HAP-1 (cell line): ENCODE measurements at regions not wholly inside any gene's neighbourhood (a gene's known extent, or its start where the extent isn't known, plus 50 kb on each side); places are given as distances from the start of the nearest gene placed in this dataset.

Experiments
- DNase-seq, 2 experiments: peaks; one replicate each; pipeline ENCODE4 v3.0.0-alpha.2; 2016 to 2020; ENCODE audit warnings: low spot score in 2 of 2
- H3K27me3 ChIP-seq: fragments of 250-450 bp; sonication (Bioruptor Pico); 2 replicates; pipeline ENCODE4 v1.5.1; 2020; ENCODE audit warnings: low read depth, mild to moderate bottlenecking, moderate library complexity
- H3K36me3 ChIP-seq: fragments of 250-450 bp; sonication (Bioruptor Pico); replicated peaks from 2 replicates; pipeline ENCODE4 v1.5.1; 2020; ENCODE audit warnings: mild to moderate bottlenecking
- H3K4me1 ChIP-seq: fragments of 250-450 bp; sonication (Bioruptor Pico); 2 replicates; pipeline ENCODE4 v1.5.1; 2020; ENCODE audit warnings: mild to moderate bottlenecking
- H3K4me3 ChIP-seq: fragments of 250-450 bp; sonication (Bioruptor Pico); 2 replicates; pipeline ENCODE4 v1.5.1; 2020; ENCODE audit warnings: mild to moderate bottlenecking, moderate library complexity
- H3K9me3 ChIP-seq: fragments of 250-450 bp; sonication (Bioruptor Pico); 2 replicates; pipeline ENCODE4 v1.5.1; 2020; ENCODE audit warnings: mild to moderate bottlenecking, moderate library complexity
- in situ Hi-C: fragments of 300-500 bp; cut with MboI; formaldehyde crosslinking; loops from 3 replicates; pipeline ENCODE4 v1.14.3; 2020; ENCODE audit warnings: low sequenced_read_pairs, inconsistent platforms, mixed read lengths

DNA sequence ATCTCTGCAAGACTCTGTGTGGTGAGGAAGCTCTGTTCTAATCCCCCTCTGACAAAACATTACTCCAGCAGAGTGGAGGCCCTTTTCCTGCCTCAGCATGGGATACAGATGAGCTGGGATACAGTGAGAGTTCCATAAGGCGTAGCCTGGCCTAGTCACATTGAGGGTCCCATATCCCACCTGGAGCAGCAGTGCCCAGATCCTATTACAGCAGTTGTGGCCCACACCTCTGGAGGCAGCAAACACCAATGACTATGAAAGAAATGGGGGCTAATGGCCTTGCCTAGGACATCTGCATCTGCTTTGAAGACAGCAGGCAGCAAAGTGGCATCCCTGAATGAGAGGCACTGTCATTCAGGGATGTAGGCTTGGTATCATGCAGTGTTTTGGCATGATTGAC, 534.5 kb downstream of the TDRD15 start:
- Histone ChIP-seq H3K4me1 (no peaks in the 10 kb centered on the region), H3K9me3 (no peaks in the 10 kb centered on the region), H3K36me3 (no peaks in the 10 kb centered on the region), H3K4me3 (no peak overlapping the region), H3K27me3 (no peaks in the 10 kb centered on the region)
- no peak for DNase-seq
- in situ Hi-C loops: no loop called here

DNA sequence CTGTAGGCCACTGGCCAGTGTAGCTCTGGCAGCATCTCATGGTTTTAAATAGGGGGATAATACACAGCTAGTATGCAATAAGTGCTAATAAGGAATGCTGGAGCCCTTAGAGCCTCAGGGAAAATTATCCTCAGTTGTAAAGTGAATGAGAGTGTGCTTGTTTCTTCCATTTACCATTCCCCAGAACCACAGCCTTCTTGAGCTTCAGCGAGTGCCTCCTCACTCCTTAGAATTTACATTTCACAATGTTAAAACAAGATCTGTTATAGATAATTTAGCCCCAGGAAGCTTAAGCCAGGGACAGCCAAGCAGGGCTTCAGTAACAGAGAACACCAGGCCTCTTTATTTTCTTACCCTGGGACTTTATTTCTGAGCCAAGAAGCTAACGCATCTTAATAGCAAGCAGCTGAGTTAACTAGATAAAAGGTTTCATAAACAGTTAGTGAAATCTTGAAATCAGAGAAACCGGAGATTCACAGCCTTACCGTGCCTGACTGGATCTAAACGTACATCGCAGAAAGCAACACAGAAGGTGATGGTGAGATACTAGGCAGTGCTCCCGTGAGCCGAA, 535.2 kb downstream of the TDRD15 start:
- Histone ChIP-seq H3K36me3 (no peaks in the 10 kb centered on the region), H3K4me1 (no peaks in the 10 kb centered on the region), H3K9me3 (no peaks in the 10 kb centered on the region), H3K4me3 (no peak overlapping the region), H3K27me3 (no peaks in the 10 kb centered on the region)
- no peak for DNase-seq
- in situ Hi-C loops: no loop called here

DNA sequence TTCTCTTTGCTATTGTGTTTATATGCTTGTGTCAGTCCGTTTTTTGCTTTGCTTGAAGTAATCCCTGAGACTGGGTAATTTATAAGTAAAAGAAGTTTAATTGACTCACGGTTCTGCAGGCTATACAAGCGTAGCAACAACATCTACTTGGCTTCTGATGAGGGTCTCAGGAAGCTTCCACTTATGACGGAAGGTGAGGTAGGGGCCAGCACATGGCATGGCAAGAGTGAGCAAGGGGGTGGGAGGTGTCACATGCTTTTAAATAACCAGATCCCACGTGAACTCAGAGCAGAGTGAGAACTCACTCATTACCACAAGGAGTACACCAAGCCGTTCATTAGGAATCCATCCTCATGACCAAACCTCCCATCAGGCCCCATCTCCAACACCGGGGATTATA, 540.3 kb downstream of the TDRD15 start:
- in situ Hi-C loops: no loop called here
- no peaks in the 10 kb centered on the region for H3K4me1 ChIP-seq
- no peak overlapping the region for H3K4me3 ChIP-seq
- no peaks in the 10 kb centered on the region for H3K27me3 ChIP-seq
- no peaks in the 10 kb centered on the region for H3K9me3 ChIP-seq
- H3K36me3 ChIP-seq: no peaks in the 10 kb centered on the region
- no peak for DNase-seq

DNA sequence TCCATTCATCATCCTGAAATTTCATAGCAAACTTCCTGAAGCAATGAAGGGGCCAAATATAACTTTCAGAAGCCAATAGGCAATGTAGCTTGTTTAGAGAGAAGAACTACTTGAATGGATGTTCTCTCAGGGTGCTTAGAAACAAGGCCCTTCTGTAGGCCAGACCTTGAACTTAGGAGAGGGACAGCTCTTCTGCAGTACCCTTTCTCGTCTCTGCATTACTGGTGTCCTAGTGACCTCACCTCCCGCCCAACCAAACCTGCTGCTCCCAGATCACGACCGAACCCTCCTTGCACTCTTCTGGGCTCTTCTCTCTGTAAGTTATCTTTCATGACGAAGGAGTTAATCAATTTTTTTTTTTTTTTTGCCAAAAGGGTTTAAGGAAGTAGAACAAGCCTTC, 543.9 kb downstream of the TDRD15 start:
- DNase-seq: no peak
- H3K9me3 ChIP-seq: no peaks in the 10 kb centered on the region
- H3K4me1 ChIP-seq: no peaks in the 10 kb centered on the region
- in situ Hi-C loops: no loop called here
- H3K36me3 ChIP-seq: no peaks in the 10 kb centered on the region
- H3K27me3 ChIP-seq: no peaks in the 10 kb centered on the region
- no peak overlapping the region for H3K4me3 ChIP-seq

- Histone ChIP-seq H3K36me3 (no peaks in the 10 kb centered on the region), H3K4me1 (no peaks in the 10 kb centered on the region), H3K27me3 (no peaks in the 10 kb centered on the region), H3K4me3 (no peak overlapping the region), H3K9me3 (no peaks in the 10 kb centered on the region)
- DNase-seq: no peak
- in situ Hi-C loops: no loop called here
Observed at GRCh38 chr2:21668078-21668710, 544.4 kb downstream of the TDRD15 start.

DNA sequence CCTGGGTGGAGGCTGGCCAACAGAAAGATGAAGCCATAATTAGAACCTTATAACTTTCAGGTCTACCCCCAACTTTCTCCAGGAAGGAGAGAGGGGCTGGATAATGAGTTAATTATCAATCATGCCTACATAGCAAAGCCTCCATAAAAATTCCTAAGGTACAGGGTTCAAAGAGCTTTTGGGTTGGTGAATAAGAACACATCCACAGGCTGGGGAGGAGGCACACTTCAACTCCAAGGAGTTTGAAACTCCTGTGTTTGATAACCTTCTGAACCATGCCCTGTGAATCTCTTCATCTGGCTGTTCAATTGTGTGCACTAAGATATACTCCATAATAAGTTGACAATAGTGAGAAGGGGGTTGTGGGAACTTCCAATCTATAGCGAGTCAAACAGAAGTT, 552.3 kb downstream of the TDRD15 start:
- DNase-seq: no peak
- no peaks in the 10 kb centered on the region for H3K9me3 ChIP-seq
- no peaks in the 10 kb centered on the region for H3K36me3 ChIP-seq
- no peak overlapping the region for H3K4me3 ChIP-seq
- no peaks in the 10 kb centered on the region for H3K4me1 ChIP-seq
- H3K27me3 ChIP-seq: no peaks in the 10 kb centered on the region
- in situ Hi-C loops: no loop called here

GRCh38 chr2:21676676-21677075, 552.9 kb downstream of the TDRD15 start:
- in situ Hi-C loops: no loop called here
- no peaks in the 10 kb centered on the region for H3K27me3 ChIP-seq
- H3K36me3 ChIP-seq: no peaks in the 10 kb centered on the region
- no peaks in the 10 kb centered on the region for H3K4me1 ChIP-seq
- no peaks in the 10 kb centered on the region for H3K9me3 ChIP-seq
- no peak for DNase-seq
- no peak overlapping the region for H3K4me3 ChIP-seq

- H3K4me3 ChIP-seq: no peak overlapping the region
- in situ Hi-C loops: no loop called here
Observed at GRCh38 chr2:21683838-21684237, 560.1 kb downstream of the TDRD15 start.

GRCh38 chr2:21687589-21687988, 563.8 kb downstream of the TDRD15 start:
- no peaks in the 10 kb centered on the region for H3K27me3 ChIP-seq
- no peaks in the 10 kb centered on the region for H3K9me3 ChIP-seq
- DNase-seq: no peak
- in situ Hi-C loops: no loop called here
- H3K4me1 ChIP-seq: no peaks in the 10 kb centered on the region
- no peak overlapping the region for H3K4me3 ChIP-seq
- no peaks in the 10 kb centered on the region for H3K36me3 ChIP-seq

More at GRCh38 chr2:21683838-21684237, 560.1 kb downstream of the TDRD15 start:
- no peak for DNase-seq
- Histone ChIP-seq H3K27me3 (no peaks in the 10 kb centered on the region), H3K36me3 (no peaks in the 10 kb centered on the region), H3K9me3 (no peaks in the 10 kb centered on the region), H3K4me1 (no peaks in the 10 kb centered on the region)

DNA sequence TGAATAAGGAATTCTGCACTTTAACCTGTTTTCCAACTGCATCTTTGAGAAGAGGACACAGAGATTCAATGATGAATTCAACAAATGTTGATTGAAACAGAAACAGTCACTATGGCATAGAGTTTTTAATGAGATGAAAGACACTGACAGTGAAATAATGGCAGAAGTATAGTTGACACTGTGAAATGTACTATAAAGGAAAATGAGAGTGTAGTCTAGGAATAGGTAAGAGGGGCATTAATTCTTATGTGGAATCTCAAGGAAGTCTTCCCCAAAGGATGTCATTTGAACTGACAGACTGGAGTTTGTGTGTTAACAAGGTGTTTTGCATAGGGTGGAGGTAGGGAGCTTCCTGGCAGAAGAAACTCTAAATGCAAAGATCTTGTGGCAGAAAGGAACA, 566.2 kb downstream of the TDRD15 start:
- no peak for DNase-seq
- Histone ChIP-seq H3K4me3 (no peak overlapping the region), H3K9me3 (no peaks in the 10 kb centered on the region), H3K27me3 (no peaks in the 10 kb centered on the region), H3K4me1 (no peaks in the 10 kb centered on the region), H3K36me3 (no peaks in the 10 kb centered on the region)
- in situ Hi-C loops: no loop called here

- H3K4me1 ChIP-seq: no peaks in the 10 kb centered on the region
- no peak overlapping the region for H3K4me3 ChIP-seq
- in situ Hi-C loops: no loop called here
- no peaks in the 10 kb centered on the region for H3K36me3 ChIP-seq
- H3K27me3 ChIP-seq: no peaks in the 10 kb centered on the region
- no peak for DNase-seq
- H3K9me3 ChIP-seq: no peaks in the 10 kb centered on the region
Observed at GRCh38 chr2:21693081-21693480, 569.3 kb downstream of the TDRD15 start.

DNA sequence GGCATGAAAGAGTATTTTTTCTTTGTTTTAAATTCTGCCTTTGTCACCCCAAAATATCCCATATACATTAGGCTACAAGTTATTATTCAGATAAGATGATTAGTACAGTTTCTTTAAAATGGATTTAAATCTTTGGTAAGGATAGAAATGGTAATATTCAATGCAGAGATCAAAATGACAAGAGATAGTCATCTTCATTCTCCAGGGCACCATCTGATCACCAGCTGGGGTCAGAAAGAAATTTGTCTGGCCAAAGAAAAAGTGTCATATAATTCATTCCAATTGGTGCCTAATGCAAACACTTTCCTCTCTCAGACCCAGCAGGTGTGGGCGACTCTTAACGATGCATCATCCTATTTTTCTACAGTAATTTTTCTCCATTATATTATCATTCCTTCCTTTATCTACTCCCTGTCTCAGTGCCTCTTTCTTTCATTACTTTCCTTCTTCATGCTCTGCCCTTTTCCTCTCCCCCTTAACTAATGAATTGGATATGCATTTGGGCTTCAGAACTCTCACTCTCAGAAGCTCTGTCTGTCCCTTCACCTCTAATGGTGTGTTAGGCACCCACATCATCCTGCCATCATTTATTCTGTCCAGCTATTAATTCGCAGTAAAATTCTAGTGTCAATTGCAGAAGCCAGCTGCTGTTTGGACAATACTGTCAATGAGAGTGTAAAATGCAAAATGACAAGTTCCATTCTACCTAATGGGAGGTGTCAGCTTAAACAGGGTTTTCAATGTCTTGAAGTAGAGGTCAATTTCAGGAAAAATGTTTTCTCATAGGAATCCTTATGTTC, 570.5 kb downstream of the TDRD15 start:
- in situ Hi-C loops: no loop called here

GRCh38 chr2:21696900-21697299, 573.1 kb downstream of the TDRD15 start:
- H3K4me3 ChIP-seq: no peak overlapping the region
- no peaks in the 10 kb centered on the region for H3K36me3 ChIP-seq
- H3K27me3 ChIP-seq: no peaks in the 10 kb centered on the region
- in situ Hi-C loops: no loop called here
- H3K4me1 ChIP-seq: no peaks in the 10 kb centered on the region
- no peaks in the 10 kb centered on the region for H3K9me3 ChIP-seq
- DNase-seq: no peak

More for the DNA sequence above, 570.5 kb downstream of the TDRD15 start:
- Histone ChIP-seq H3K27me3 (no peaks in the 10 kb centered on the region), H3K9me3 (no peaks in the 10 kb centered on the region), H3K36me3 (no peaks in the 10 kb centered on the region), H3K4me1 (no peaks in the 10 kb centered on the region), H3K4me3 (no peak overlapping the region)
- no peak for DNase-seq

DNA sequence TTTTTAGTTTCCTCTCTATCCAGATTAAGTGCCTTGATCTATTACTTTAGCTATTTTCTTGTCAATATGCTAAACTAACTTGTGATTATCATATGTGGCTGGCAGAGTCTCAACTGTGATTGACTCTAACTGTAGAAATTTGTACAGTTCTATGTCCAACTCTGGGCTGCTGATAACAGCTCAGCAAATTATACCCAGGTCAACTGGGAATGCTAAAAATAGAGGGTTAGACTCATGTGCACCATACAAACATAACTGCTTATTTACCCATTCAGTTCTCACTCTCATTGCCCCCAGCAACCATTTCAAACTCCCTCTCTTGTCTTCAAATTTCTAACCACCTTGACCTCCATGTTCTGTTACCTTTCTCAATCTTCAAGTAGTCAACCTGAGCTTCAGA, 576.9 kb downstream of the TDRD15 start:
- no peak overlapping the region for H3K4me3 ChIP-seq
- no peaks in the 10 kb centered on the region for H3K4me1 ChIP-seq
- no peaks in the 10 kb centered on the region for H3K36me3 ChIP-seq
- no peaks in the 10 kb centered on the region for H3K27me3 ChIP-seq
- no peak for DNase-seq
- in situ Hi-C loops: no loop called here
- no peaks in the 10 kb centered on the region for H3K9me3 ChIP-seq
